Upper lobe of left lung (tissue), 6 donors: ENCODE measurements at regions not wholly inside any gene's neighbourhood (a gene's known extent, or its start where the extent isn't known, plus 50 kb on each side); places are given as distances from the start of the nearest gene placed in this dataset.
A peak's percentile ranks its signal among the peaks of the same experiment; 100 is the strongest.

Experiments
- ATAC-seq, 2 donors: fragments of 200-7000 bp; cut with Tn5 transposase; one replicate each; pipeline ENCODE4 v1.9.1; 2022; ENCODE audit warnings: mild to moderate bottlenecking in 2 of 2, moderate library complexity in 2 of 2; ENCODE audit not compliant: low FRiP score in 2 of 2
- DNase-seq, 2 donors: peaks; one replicate each; pipeline ENCODE4 v3.0.0-alpha.2; 2019 to 2020
- H3K27ac ChIP-seq, 4 donors: fragments of 200-600 bp; sonication (generic); one replicate each; pipeline ENCODE4 v1.5.1; 2016 to 2019
- H3K27me3 ChIP-seq, 4 donors: fragments of 200-600 bp; sonication (generic); one replicate each; pipeline ENCODE4 v1.5.1; 2017 to 2019
- H3K36me3 ChIP-seq, 4 donors: fragments of 200-600 bp; sonication (generic); one replicate each; pipeline ENCODE4 v1.5.1; 2016 to 2019
- H3K4me1 ChIP-seq, 4 donors: fragments of 200-600 bp; sonication (generic); one replicate each; pipeline ENCODE4 v1.5.1; 2018 to 2019
- H3K4me3 ChIP-seq, 4 donors: fragments of 200-600 bp; sonication (generic); one replicate each; pipeline ENCODE4 v1.5.1; 2017 to 2019; ENCODE audit warnings: mild to moderate bottlenecking in 2 of 4, moderate library complexity in 1 of 4
- H3K9me3 ChIP-seq, 4 donors: fragments of 200-600 bp; sonication (generic); one replicate each; pipeline ENCODE4 v1.5.1; 2018 to 2019
- EP300 ChIP-seq, 4 donors: sonication (generic); formaldehyde crosslinking; IDR thresholded peaks; one replicate each; pipeline ENCODE4 v1.5.1; 2017; ENCODE audit warnings: antibody characterized with exemption in 4 of 4, control low read depth in 2 of 4
- POLR2A ChIP-seq, 4 donors: fragments of 450-650 bp; IDR thresholded peaks; one replicate each; pipeline ENCODE4 v1.5.1; 2016 to 2017; ENCODE audit warnings: antibody characterized with exemption in 4 of 4, mild to moderate bottlenecking in 2 of 4
- POLR2AphosphoS5 ChIP-seq, 2 donors: sonication (generic); formaldehyde crosslinking; IDR thresholded peaks; one replicate each; pipeline ENCODE4 v1.5.1; 2017; ENCODE audit warnings: antibody characterized with exemption in 2 of 2
- WGBS, 2 donors: methylation state at CpG; one replicate each; pipeline ENCODE4 v1.1.5; 2017 to 2018; 5-methylcytosine and 5-hydroxymethylcytosine counted together
- TF ChIP-seq, protein P1 (sequence below), 6 experiments: fragments of 450-650 bp in 4 of 6; fragments of 200-600 bp in 2 of 6; sonication (generic) in 2 of 6; IDR thresholded peaks; one replicate each; pipeline ENCODE4 v1.5.1; 2016 to 2019; ENCODE audit warnings: antibody characterized with exemption in 6 of 6
- donor health status: DM: no; HTN: no; CAD: no; lungs with moderate emphysema.
- donor health status: DM: no; HTN: yes; CAD: no; lungs with severe emphysema.

DNA sequence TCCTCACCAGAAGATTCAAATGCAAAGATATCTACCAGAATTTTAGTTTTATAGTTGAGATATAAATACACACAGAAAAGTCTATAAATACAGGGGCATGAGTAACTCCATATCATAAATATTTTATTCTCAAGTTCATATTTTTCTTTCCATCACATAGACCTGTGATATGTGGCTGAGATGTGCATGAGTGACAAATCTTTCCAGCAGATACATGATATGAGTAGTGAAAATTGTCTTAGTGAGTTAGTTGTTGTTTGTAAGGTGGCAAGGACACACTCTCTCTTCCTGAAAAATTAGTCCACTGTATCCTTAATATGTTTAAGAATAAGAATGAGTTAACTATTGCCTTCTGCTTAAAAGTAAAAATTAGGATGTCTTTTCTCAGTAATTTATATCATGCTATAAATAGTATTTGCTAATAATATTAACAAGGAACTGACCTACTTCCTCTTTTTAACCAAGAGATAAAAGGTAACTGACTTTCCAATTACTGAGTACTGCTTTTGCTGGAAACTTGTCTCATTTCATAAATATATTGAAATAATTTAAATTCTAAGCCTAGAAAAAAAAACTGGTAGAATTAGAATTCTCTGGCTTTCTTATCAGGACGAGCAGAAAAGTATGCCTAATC lies 85.2 kb upstream of the SESTD1 start:
- 30 to 33% methylated on average over 1 of the region's 1 CpG for WGBS, 2 donors
- no peak overlapping the region for H3K27ac ChIP-seq
- ATAC-seq (no peak), DNase-seq (no peak)
- no peak overlapping the region for H3K4me3 ChIP-seq
- no peaks in the 10 kb centered on the region for H3K36me3 ChIP-seq
- no peaks in the 10 kb centered on the region for H3K9me3 ChIP-seq
- H3K27me3 ChIP-seq: no peaks in the 10 kb centered on the region
- TF ChIP-seq POLR2A (IDR thresholded peaks at IDR 0.05) (no peak), EP300 (IDR thresholded peaks at IDR 0.05) (no peak), POLR2AphosphoS5 (IDR thresholded peaks at IDR 0.05) (no peak)
- TF ChIP-seq, protein P1, sequence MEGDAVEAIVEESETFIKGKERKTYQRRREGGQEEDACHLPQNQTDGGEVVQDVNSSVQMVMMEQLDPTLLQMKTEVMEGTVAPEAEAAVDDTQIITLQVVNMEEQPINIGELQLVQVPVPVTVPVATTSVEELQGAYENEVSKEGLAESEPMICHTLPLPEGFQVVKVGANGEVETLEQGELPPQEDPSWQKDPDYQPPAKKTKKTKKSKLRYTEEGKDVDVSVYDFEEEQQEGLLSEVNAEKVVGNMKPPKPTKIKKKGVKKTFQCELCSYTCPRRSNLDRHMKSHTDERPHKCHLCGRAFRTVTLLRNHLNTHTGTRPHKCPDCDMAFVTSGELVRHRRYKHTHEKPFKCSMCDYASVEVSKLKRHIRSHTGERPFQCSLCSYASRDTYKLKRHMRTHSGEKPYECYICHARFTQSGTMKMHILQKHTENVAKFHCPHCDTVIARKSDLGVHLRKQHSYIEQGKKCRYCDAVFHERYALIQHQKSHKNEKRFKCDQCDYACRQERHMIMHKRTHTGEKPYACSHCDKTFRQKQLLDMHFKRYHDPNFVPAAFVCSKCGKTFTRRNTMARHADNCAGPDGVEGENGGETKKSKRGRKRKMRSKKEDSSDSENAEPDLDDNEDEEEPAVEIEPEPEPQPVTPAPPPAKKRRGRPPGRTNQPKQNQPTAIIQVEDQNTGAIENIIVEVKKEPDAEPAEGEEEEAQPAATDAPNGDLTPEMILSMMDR (IDR thresholded peaks at IDR 0.05): no peak
- no peaks in the 10 kb centered on the region for H3K4me1 ChIP-seq

DNA sequence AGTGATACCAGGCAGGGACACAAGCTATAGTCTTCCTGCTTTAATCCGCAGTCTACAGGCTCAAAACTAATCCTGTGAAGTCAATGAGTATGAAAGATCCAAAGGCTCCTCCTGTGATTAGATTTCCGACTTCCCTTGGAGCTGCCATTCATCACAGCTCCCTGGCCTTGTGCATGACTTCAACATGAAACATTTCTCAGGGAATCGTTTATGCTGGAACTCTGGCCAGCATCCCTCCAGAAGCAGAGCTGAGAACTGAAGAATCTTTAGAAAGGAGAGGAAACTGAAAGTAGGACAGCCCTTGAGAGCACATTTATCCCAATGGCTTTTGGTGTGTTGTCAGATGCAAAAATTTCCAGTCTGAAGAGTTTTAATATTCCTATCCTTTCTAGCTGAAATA lies 84.3 kb upstream of the SESTD1 start:
- peak in 1 of 2 donors; percentile 10 for ATAC-seq
- TF ChIP-seq, protein P1 (IDR thresholded peaks at IDR 0.05): no peak
- TF ChIP-seq POLR2A (IDR thresholded peaks at IDR 0.05) (no peak), EP300 (IDR thresholded peaks at IDR 0.05) (no peak), POLR2AphosphoS5 (IDR thresholded peaks at IDR 0.05) (no peak)

DNA sequence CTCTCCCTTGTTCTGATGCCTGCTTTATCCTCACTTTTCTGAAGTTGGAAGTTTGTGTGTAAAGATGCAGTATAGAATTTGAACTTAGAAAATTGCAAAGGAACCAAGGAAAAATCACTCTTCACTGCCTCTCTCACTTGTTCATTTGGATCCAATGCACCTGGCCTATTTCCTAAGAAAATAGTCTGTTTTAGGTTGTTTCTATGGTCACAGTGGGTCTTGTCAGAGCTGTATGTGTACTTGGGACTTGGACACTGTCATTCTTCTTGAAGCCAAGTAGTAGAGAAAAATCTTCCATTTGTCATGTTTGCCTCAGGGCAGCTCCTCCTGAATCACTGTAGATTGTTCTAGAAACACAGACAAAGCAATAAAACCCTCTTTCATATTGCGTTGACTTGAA lies 80.3 kb upstream of the SESTD1 start:
- 94 to 100% methylated on average over 1 of the region's 1 CpG for WGBS, 2 donors
- no peak for DNase-seq

More for the DNA sequence above, 84.3 kb upstream of the SESTD1 start:
- WGBS, 2 donors: 64 to 69% methylated on average over 3 of the region's 3 CpGs
- DNase-seq: no peak
- no peaks in the 10 kb centered on the region for H3K27me3 ChIP-seq
- no peaks in the 10 kb centered on the region for H3K4me1 ChIP-seq
- no peak overlapping the region for H3K27ac ChIP-seq
- no peaks in the 10 kb centered on the region for H3K9me3 ChIP-seq
- no peak overlapping the region for H3K4me3 ChIP-seq
- no peaks in the 10 kb centered on the region for H3K36me3 ChIP-seq

DNA sequence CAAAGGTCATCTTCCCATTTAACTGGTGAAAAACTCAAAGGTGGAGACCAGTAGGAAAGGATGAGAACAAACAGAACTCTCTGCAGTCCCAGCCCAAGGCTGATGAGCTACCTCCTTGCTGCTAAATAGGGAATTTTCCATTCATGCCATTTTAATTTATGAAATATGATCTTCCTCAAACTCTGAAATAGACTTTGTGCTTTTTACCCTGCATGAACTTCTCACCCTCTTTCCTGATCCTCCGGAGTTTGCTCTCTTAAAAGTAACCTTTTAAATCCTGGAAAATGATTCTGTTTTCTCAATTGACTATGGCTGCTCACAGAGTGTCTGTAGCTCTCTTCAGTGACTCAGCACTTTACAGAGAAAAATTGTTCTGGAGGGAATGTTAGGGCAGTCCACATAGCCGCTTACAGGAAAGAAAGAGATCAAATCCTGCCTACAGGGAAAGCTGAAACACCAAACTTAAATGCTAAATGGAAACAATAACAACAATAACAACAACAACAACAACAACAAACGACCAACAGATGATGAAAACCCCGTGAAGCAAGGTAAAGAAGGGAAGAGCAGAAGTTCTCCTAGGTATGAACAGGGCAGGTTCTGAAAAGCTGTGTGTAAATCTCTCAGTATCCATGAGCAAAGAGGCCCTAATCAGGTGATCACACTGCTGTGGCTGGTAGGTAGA lies 79.8 kb upstream of the SESTD1 start:
- 51% methylated on average over 4 of the region's 4 CpGs for WGBS, 2 donors
- H3K9me3 ChIP-seq: no peaks in the 10 kb centered on the region
- peaks cover 0 to 16% (median 3%) of the 10 kb centered on the region in 4 donors for H3K4me1 ChIP-seq
- no peaks in the 10 kb centered on the region for H3K27me3 ChIP-seq
- TF ChIP-seq POLR2AphosphoS5 (IDR thresholded peaks at IDR 0.05) (no peak), EP300 (IDR thresholded peaks at IDR 0.05) (no peak), POLR2A (IDR thresholded peaks at IDR 0.05) (no peak)
- TF ChIP-seq, protein P1 (IDR thresholded peaks at IDR 0.05): no peak
- ATAC-seq (peak in 1 of 2 donors; percentile 62), DNase-seq (no peak)
- no peak overlapping the region for H3K27ac ChIP-seq
- no peak overlapping the region for H3K4me3 ChIP-seq
- H3K36me3 ChIP-seq: no peaks in the 10 kb centered on the region

More for the DNA sequence above, 80.3 kb upstream of the SESTD1 start:
- TF ChIP-seq POLR2A (IDR thresholded peaks at IDR 0.05) (no peak), POLR2AphosphoS5 (IDR thresholded peaks at IDR 0.05) (no peak), EP300 (IDR thresholded peaks at IDR 0.05) (no peak)
- TF ChIP-seq, protein P1 (IDR thresholded peaks at IDR 0.05): no peak
- Histone ChIP-seq H3K4me3 (no peak overlapping the region), H3K9me3 (no peaks in the 10 kb centered on the region), H3K36me3 (no peaks in the 10 kb centered on the region), H3K4me1 (peaks cover 0 to 16% (median 3%) of the 10 kb centered on the region in 4 donors), H3K27ac (no peak overlapping the region), H3K27me3 (no peaks in the 10 kb centered on the region)
- ATAC-seq: peak in 1 of 2 donors; percentile 28

DNA sequence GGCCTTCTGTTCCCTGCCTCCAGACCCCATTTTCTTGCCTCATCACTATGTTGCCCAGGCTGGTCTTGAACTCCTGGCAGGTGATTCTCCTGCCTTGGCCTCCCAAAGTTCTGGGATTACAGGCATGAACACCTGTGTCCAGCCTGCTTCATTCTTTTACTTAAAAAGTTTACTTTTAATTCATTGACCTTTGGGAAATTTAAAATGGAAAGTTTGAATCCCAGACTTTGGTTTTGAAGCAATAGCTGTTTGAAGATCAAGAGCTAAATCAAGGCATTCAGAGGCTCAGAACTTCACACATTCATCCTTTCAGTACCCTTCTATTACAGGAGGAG lies 79.3 kb upstream of the SESTD1 start:
- H3K27me3 ChIP-seq: no peaks in the 10 kb centered on the region
- no peak for TF ChIP-seq POLR2AphosphoS5 (IDR thresholded peaks at IDR 0.05)
- TF ChIP-seq, protein P1 (IDR thresholded peaks at IDR 0.05): no peak
- TF ChIP-seq POLR2A (IDR thresholded peaks at IDR 0.05): no peak
- no peak for TF ChIP-seq EP300 (IDR thresholded peaks at IDR 0.05)
- DNase-seq: no peak
- no peak overlapping the region for H3K4me3 ChIP-seq
- H3K27ac ChIP-seq: no peak overlapping the region
- no peaks in the 10 kb centered on the region for H3K36me3 ChIP-seq
- no peak for ATAC-seq
- H3K4me1 ChIP-seq: peaks cover under 1 to 17% (median 3%) of the 10 kb centered on the region in 4 donors
- H3K9me3 ChIP-seq: no peaks in the 10 kb centered on the region
